ENCODE measurements at regions not wholly inside any gene's neighbourhood (a gene's known extent, or its start where the extent isn't known, plus 50 kb on each side); places are given as distances from the start of the nearest gene placed in this dataset.
"Not testable (repeated sequence)": the region's sequence is repeated elsewhere in the genome, so short reads cannot be mapped to it uniquely, and the experiment has no call there.

DNA sequence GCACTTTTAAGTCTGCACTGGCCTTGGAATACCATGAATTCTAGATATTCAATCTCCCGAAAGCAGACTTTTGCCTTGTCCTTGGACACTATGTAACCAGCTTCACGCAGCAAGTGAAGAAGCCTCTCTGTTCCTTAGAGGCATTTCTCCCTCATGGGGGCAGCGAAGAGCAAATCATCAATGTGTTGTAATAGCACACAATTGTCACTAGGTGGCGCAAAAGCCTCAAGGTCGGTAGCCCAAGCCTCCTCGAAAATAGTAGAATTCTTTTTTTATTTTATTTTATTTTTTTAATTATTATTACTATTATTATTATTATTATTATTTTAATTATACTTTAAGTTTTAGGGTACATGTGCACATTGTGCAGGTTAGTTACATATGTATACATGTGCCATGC is 100.8 kb downstream of the ALG10 start:
- TF ChIP-seq CTCF (IDR thresholded peaks at IDR 0.05): peak; percentile 48 to 88 (median 74)
- not testable (repeated sequence) for TF ChIP-seq POLR2A, EP300 (IDR thresholded peaks at IDR 0.05)
